ENCODE measurements at regions not wholly inside any gene's neighbourhood (a gene's known extent, or its start where the extent isn't known, plus 50 kb on each side); places are given as distances from the start of the nearest gene placed in this dataset.

GRCh38 chr21:31609081-31609480, 50.4 kb upstream of the SOD1 start:
- TF ChIP-seq POLR2A (IDR thresholded peaks at IDR 0.05) (no peak), CTCF (IDR thresholded peaks at IDR 0.05) (no peak)
- no peak overlapping the region for H3K4me3 ChIP-seq
- H3K4me1 ChIP-seq, result no peaks in the 10 kb centered on the region
- H3K27me3 ChIP-seq, result no peaks in the 10 kb centered on the region
- H3K36me3 ChIP-seq (ENCODE audit: low read depth, missing control alignments), result no peaks in the 10 kb centered on the region
- intact Hi-C loops (cut with DNase I; ENCODE audit: low total_unique reads), result loop anchor here (10.0 kb wide), 1 partner anchor 514 kb away; no protein-coding TSS in a partner anchor
- no peaks in the 10 kb centered on the region for H3K9me3 ChIP-seq
- DNase-seq, result no peak
- no peak overlapping the region for H3K27ac ChIP-seq
- WGBS, 2 donors, result 66 to 72% methylated on average over 4 of the region's 4 CpGs

- no peak for DNase-seq
- H3K27me3 ChIP-seq, result no peaks in the 10 kb centered on the region
- intact Hi-C loops (cut with DNase I; ENCODE audit: low total_unique reads), result loop anchor here (10.0 kb wide), 1 partner anchor 513 kb away; no protein-coding TSS in a partner anchor
- TF ChIP-seq CTCF (IDR thresholded peaks at IDR 0.05) (no peak), POLR2A (IDR thresholded peaks at IDR 0.05) (no peak)
- no peaks in the 10 kb centered on the region for H3K4me1 ChIP-seq
- H3K9me3 ChIP-seq, result no peaks in the 10 kb centered on the region
- H3K27ac ChIP-seq, result no peak overlapping the region
- H3K4me3 ChIP-seq, result no peak overlapping the region
- H3K36me3 ChIP-seq (ENCODE audit: low read depth, missing control alignments), result no peaks in the 10 kb centered on the region
- WGBS, 2 donors, result 94 to 98% methylated on average over 4 of the region's 4 CpGs
These were observed 51.7 kb upstream of the SOD1 start for GRCh38 chr21:31607791-31608190.

- TF ChIP-seq POLR2A (IDR thresholded peaks at IDR 0.05), result no peak
- no peak for TF ChIP-seq CTCF (IDR thresholded peaks at IDR 0.05)
- Histone ChIP-seq H3K4me1 (no peaks in the 10 kb centered on the region), H3K27ac (no peak overlapping the region), H3K36me3 (ENCODE audit: low read depth, missing control alignments) (no peaks in the 10 kb centered on the region), H3K4me3 (no peak overlapping the region), H3K9me3 (no peaks in the 10 kb centered on the region), H3K27me3 (no peaks in the 10 kb centered on the region)
- 92 to 94% methylated on average over 11 of the region's 11 CpGs for WGBS, 2 donors
- intact Hi-C loops (cut with DNase I; ENCODE audit: low total_unique reads), result loop anchor here (10.0 kb wide), 1 partner anchor 511 kb away; no protein-coding TSS in a partner anchor
- DNase-seq, result no peak
These were observed 53.2 kb upstream of the SOD1 start for GRCh38 chr21:31606081-31606874.

- intact Hi-C loops (cut with DNase I; ENCODE audit: low total_unique reads), result loop anchor here (10.0 kb wide), 1 partner anchor 510 kb away; no protein-coding TSS in a partner anchor
- TF ChIP-seq POLR2A (IDR thresholded peaks at IDR 0.05), result no peak
- TF ChIP-seq CTCF (IDR thresholded peaks at IDR 0.05), result peak; percentile 92 to 97 (median 93)
- Histone ChIP-seq H3K4me3 (no peak overlapping the region), H3K27ac (no peak overlapping the region), H3K27me3 (no peaks in the 10 kb centered on the region), H3K4me1 (no peaks in the 10 kb centered on the region), H3K36me3 (ENCODE audit: low read depth, missing control alignments) (no peaks in the 10 kb centered on the region), H3K9me3 (no peaks in the 10 kb centered on the region)
- 41 to 48% methylated on average over 11 of the region's 11 CpGs for WGBS, 2 donors
- peak; percentile 82 for DNase-seq
These were observed 54.8 kb upstream of the SOD1 start for GRCh38 chr21:31604591-31605190.
